Panc1 (cell line): ENCODE measurements at regions not wholly inside any gene's neighbourhood (a gene's known extent, or its start where the extent isn't known, plus 50 kb on each side); places are given as distances from the start of the nearest gene placed in this dataset.

Experiments
- ATAC-seq: fragments of 200-7000 bp; cut with Tn5 transposase; 2 replicates; pipeline ENCODE4 v1.9.1; 2020; ENCODE audit warnings: mild to moderate bottlenecking, moderate library complexity
- BruUV-seq: library from RNA; stranded (reverse); fragments of 400-500 nt; replicated peaks from 2 replicates; lab custom pipeline; 2021; lab: Mats Ljungman, UMichigan
- CTCF ChIA-PET: fragments of 300-600 bp; sonication (Branson Sonifier 250); formaldehyde crosslinking; loops from one replicate; lab custom pipeline; 2022; ENCODE audit warnings: antibody characterized with exemption; lab: Charles Lee
- POLR2A ChIA-PET: fragments of 300-600 bp; sonication (Branson Sonifier 250); formaldehyde crosslinking; loops from one replicate; lab custom pipeline; 2022; ENCODE audit warnings: antibody characterized with exemption; lab: Charles Lee
- DNase-seq: peaks from one replicate; pipeline ENCODE4 v3.0.0-alpha.2; 2010; ENCODE audit warnings: low read depth, low spot score
- H3K27ac ChIP-seq: 2 replicates; pipeline ENCODE4 v1.5.1; 2011; ENCODE audit warnings: mild to moderate bottlenecking, low read length, inconsistent platforms
- H3K27me3 ChIP-seq: fragments of 200-500 bp; sonication (Bioruptor generic); 2 replicates; pipeline ENCODE4 v1.6.0; 2014; ENCODE audit warnings: low read length, inconsistent platforms; ENCODE audit not compliant: control insufficient read depth, insufficient read depth
- H3K36me3 ChIP-seq: fragments of 200-500 bp; sonication (Bioruptor generic); 2 replicates; pipeline ENCODE4 v1.5.1; 2014; ENCODE audit warnings: inconsistent platforms, mild to moderate bottlenecking, low read length, moderate library complexity; ENCODE audit not compliant: control insufficient read depth, insufficient read depth
- H3K4me1 ChIP-seq: 2 replicates; pipeline ENCODE4 v1.5.1; 2011; ENCODE audit warnings: inconsistent platforms, mild to moderate bottlenecking, low read length, moderate library complexity; ENCODE audit not compliant: control insufficient read depth, insufficient read depth
- H3K4me3 ChIP-seq, 2 experiments: 2 replicates each; pipeline ENCODE4 v1.5.1; 2011 to 2012; ENCODE audit warnings: low read depth in 2 of 2, low read length in 2 of 2, mild to moderate bottlenecking in 2 of 2, inconsistent platforms in 1 of 2, moderate library complexity in 1 of 2
- H3K9me3 ChIP-seq: fragments of 200-500 bp; sonication (Bioruptor generic); 2 replicates; pipeline ENCODE4 v1.5.1; 2014; ENCODE audit warnings: low read depth, mild to moderate bottlenecking, inconsistent platforms, low read length, moderate library complexity; ENCODE audit not compliant: control insufficient read depth, insufficient read depth
- POLR2AphosphoS5 ChIP-seq: IDR thresholded peaks from 2 replicates; pipeline ENCODE4 v1.6.1; 2012; ENCODE audit warnings: mild to moderate bottlenecking, low read depth, low read length, moderate library complexity
- SIN3A ChIP-seq: IDR thresholded peaks from 2 replicates; pipeline ENCODE4 v1.6.1; 2012; ENCODE audit warnings: low read depth, mild to moderate bottlenecking, low read length, moderate library complexity, borderline replicate concordance; ENCODE audit not compliant: insufficient read depth
- TCF7L2 ChIP-seq: IDR thresholded peaks from 2 replicates; pipeline ENCODE4 v1.6.1; 2011; ENCODE audit warnings: mild to moderate bottlenecking, low read depth, low read length, inconsistent platforms
- in situ Hi-C: cut with HindIII; loops from 2 replicates; pipeline ENCODE4 v1.10.0; 2016; ENCODE audit warnings: low sequenced_read_pairs, low pct_unique_long_range_greater_than_20kb
- intact Hi-C: fragments of 100-400 bp; cut with micrococcal nuclease; formaldehyde crosslinking; loops from one replicate; pipeline ENCODE4 v1.10.0; 2022; ENCODE audit not compliant: unreplicated experiment
- TF ChIP-seq, protein P1 (sequence below), 2 experiments: IDR thresholded peaks; 2 replicates each; pipeline ENCODE4 v1.6.1; 2011 to 2012; ENCODE audit warnings: low read depth in 2 of 2, control low read depth in 1 of 2, low read length in 1 of 2, mild to moderate bottlenecking in 1 of 2, moderate library complexity in 1 of 2; ENCODE audit not compliant: insufficient read depth in 1 of 2
- TF ChIP-seq, protein P2 (sequence below): fragments of 450-650 bp; IDR thresholded peaks from 2 replicates; pipeline ENCODE4 v1.5.1; 2017; ENCODE audit warnings: mild to moderate bottlenecking

DNA sequence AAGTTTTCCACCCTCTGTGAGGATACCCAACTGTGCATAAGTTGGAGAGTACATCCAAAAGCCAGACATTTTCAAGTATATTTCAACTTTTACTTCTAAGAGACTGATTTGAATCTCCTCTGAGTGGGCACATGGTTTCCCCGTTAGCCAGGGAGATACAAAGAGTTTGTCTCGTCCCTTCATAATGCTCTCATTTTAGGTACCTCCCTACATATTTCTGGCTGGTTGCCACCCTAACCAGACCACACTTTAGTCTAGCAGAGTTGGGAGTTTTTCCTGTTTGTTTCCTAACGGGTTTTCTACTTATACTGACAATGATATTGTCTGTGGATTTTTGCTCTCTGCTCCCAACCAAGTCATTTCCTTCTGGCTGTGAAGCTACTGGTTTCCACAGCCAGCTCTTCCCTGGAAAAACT, 180.3 kb downstream of the CCDC71L start:
- Histone ChIP-seq H3K9me3 (no peaks in the 10 kb centered on the region), H3K27ac (no peak overlapping the region), H3K36me3 (no peaks in the 10 kb centered on the region), H3K4me3 (no peak overlapping the region), H3K4me1 (no peaks in the 10 kb centered on the region), H3K27me3 (no peaks in the 10 kb centered on the region)
- DNase-seq (no peak), ATAC-seq (no peak)
- no TSS peak for BruUV-seq
- in situ Hi-C loops, result no loop called here
- ChIA-PET CTCF (no interaction called here), POLR2A (no interaction called here)
- TF ChIP-seq, protein P1, sequence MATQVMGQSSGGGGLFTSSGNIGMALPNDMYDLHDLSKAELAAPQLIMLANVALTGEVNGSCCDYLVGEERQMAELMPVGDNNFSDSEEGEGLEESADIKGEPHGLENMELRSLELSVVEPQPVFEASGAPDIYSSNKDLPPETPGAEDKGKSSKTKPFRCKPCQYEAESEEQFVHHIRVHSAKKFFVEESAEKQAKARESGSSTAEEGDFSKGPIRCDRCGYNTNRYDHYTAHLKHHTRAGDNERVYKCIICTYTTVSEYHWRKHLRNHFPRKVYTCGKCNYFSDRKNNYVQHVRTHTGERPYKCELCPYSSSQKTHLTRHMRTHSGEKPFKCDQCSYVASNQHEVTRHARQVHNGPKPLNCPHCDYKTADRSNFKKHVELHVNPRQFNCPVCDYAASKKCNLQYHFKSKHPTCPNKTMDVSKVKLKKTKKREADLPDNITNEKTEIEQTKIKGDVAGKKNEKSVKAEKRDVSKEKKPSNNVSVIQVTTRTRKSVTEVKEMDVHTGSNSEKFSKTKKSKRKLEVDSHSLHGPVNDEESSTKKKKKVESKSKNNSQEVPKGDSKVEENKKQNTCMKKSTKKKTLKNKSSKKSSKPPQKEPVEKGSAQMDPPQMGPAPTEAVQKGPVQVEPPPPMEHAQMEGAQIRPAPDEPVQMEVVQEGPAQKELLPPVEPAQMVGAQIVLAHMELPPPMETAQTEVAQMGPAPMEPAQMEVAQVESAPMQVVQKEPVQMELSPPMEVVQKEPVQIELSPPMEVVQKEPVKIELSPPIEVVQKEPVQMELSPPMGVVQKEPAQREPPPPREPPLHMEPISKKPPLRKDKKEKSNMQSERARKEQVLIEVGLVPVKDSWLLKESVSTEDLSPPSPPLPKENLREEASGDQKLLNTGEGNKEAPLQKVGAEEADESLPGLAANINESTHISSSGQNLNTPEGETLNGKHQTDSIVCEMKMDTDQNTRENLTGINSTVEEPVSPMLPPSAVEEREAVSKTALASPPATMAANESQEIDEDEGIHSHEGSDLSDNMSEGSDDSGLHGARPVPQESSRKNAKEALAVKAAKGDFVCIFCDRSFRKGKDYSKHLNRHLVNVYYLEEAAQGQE (IDR thresholded peaks at IDR 0.05; ENCODE audit: insufficient read depth in 1 of 2, low read depth in 2 of 2, low read length in 1 of 2), result no peak
- TF ChIP-seq TCF7L2 (no peak), POLR2AphosphoS5 (no peak), SIN3A (no peak)
- TF ChIP-seq, protein P2, sequence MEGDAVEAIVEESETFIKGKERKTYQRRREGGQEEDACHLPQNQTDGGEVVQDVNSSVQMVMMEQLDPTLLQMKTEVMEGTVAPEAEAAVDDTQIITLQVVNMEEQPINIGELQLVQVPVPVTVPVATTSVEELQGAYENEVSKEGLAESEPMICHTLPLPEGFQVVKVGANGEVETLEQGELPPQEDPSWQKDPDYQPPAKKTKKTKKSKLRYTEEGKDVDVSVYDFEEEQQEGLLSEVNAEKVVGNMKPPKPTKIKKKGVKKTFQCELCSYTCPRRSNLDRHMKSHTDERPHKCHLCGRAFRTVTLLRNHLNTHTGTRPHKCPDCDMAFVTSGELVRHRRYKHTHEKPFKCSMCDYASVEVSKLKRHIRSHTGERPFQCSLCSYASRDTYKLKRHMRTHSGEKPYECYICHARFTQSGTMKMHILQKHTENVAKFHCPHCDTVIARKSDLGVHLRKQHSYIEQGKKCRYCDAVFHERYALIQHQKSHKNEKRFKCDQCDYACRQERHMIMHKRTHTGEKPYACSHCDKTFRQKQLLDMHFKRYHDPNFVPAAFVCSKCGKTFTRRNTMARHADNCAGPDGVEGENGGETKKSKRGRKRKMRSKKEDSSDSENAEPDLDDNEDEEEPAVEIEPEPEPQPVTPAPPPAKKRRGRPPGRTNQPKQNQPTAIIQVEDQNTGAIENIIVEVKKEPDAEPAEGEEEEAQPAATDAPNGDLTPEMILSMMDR, result no peak
- intact Hi-C loops, result no loop called here

DNA sequence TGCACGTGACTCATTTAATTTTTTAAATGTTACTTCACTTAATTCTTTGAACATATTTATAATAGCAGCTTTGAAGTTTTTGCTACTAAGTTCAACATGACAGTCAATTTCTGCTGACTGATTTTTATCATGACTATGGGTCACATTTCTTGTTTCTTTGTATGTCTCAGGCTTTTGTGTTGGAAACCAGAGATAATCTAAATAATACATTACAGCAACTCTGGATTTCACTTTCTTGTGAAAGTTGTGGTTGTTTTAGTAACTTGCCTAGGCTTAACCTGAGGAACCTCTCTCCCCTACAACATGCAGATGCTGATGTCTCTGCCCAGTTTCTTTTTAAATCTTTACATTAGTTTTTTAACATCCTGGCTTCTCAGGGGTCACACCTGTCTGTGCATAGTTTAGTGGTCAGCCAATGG, 180.8 kb downstream of the CCDC71L start:
- ChIA-PET POLR2A (no interaction called here), CTCF (no interaction called here)
- H3K36me3 ChIP-seq, result no peaks in the 10 kb centered on the region
- in situ Hi-C loops, result no loop called here
- no peaks in the 10 kb centered on the region for H3K27me3 ChIP-seq
- no TSS peak for BruUV-seq
- TF ChIP-seq POLR2AphosphoS5 (no peak), SIN3A (no peak), TCF7L2 (no peak)
- TF ChIP-seq, protein P1 (IDR thresholded peaks at IDR 0.05; ENCODE audit: insufficient read depth in 1 of 2, low read depth in 2 of 2, low read length in 1 of 2), result no peak
- TF ChIP-seq, protein P2, result no peak
- DNase-seq, result no peak
- H3K4me3 ChIP-seq, result no peak overlapping the region
- ATAC-seq, result no peak
- no peak overlapping the region for H3K27ac ChIP-seq
- no peaks in the 10 kb centered on the region for H3K4me1 ChIP-seq
- intact Hi-C loops, result no loop called here
- no peaks in the 10 kb centered on the region for H3K9me3 ChIP-seq
